GM18507 (cell line): ENCODE measurements at regions not wholly inside any gene's neighbourhood (a gene's known extent, or its start where the extent isn't known, plus 50 kb on each side); places are given as distances from the start of the nearest gene placed in this dataset.

Experiments
- DNase-seq: peaks from one replicate; pipeline ENCODE4 v3.0.0; 2011; ENCODE audit warnings: low read depth; ENCODE audit not compliant: insufficient read length; ENCODE audit errors: extremely low spot score
- FAIRE-seq: peaks from 2 replicates; lab custom pipeline; 2011; peaks lifted over from hg19 to GRCh38; lab: Jason Lieb, UNC

GRCh38 chr1:60244906-60245305, 171.3 kb upstream of the C1orf87 start:
- no peak for FAIRE-seq

GRCh38 chr1:60235275-60235674, 161.7 kb upstream of the C1orf87 start:
- no peak for DNase-seq
- no peak for FAIRE-seq

More at GRCh38 chr1:60244906-60245305, 171.3 kb upstream of the C1orf87 start:
- no peak for DNase-seq

- FAIRE-seq (no peak), DNase-seq (no peak)
These were observed 161.2 kb upstream of the C1orf87 start for GRCh38 chr1:60234776-60235175.

- DNase-seq (no peak), FAIRE-seq (no peak)
These were observed 156.3 kb upstream of the C1orf87 start for GRCh38 chr1:60229821-60230220.

GRCh38 chr1:60228041-60228491, 154.5 kb upstream of the C1orf87 start:
- no peak for DNase-seq
- no peak for FAIRE-seq

- FAIRE-seq (no peak), DNase-seq (no peak)
These were observed 154.0 kb upstream of the C1orf87 start for GRCh38 chr1:60227601-60228000.

GRCh38 chr1:60225486-60225885, 151.9 kb upstream of the C1orf87 start:
- DNase-seq (no peak), FAIRE-seq (no peak)

- no peak for DNase-seq
- FAIRE-seq = no peak
These were observed 151.0 kb upstream of the C1orf87 start for GRCh38 chr1:60224523-60224922.

- FAIRE-seq (no peak), DNase-seq (no peak)
These were observed 149.6 kb upstream of the C1orf87 start for GRCh38 chr1:60223158-60223557.

GRCh38 chr1:60222360-60223115, 149.0 kb upstream of the C1orf87 start:
- DNase-seq = no peak
- FAIRE-seq = no peak

GRCh38 chr1:60213253-60213652, 139.7 kb upstream of the C1orf87 start:
- DNase-seq (no peak), FAIRE-seq (no peak)

- FAIRE-seq = no peak
- no peak for DNase-seq
These were observed 122.5 kb upstream of the C1orf87 start for GRCh38 chr1:60196026-60196425.

GRCh38 chr1:60185684-60186083, 112.1 kb upstream of the C1orf87 start:
- no peak for FAIRE-seq
- no peak for DNase-seq

GRCh38 chr1:60184521-60184920, 111.0 kb upstream of the C1orf87 start:
- no peak for DNase-seq
- FAIRE-seq = no peak

GRCh38 chr1:60173729-60174505, 100.3 kb upstream of the C1orf87 start:
- FAIRE-seq = no peak
- no peak for DNase-seq

GRCh38 chr1:60173006-60173405, 99.4 kb upstream of the C1orf87 start:
- no peak for FAIRE-seq
- no peak for DNase-seq

GRCh38 chr1:60171801-60172200, 98.2 kb upstream of the C1orf87 start:
- FAIRE-seq = no peak
- DNase-seq = no peak

GRCh38 chr1:60170709-60171108, 97.1 kb upstream of the C1orf87 start:
- DNase-seq (no peak), FAIRE-seq (no peak)

- DNase-seq (no peak), FAIRE-seq (no peak)
These were observed 95.6 kb upstream of the C1orf87 start for GRCh38 chr1:60169206-60169605.

GRCh38 chr1:60162936-60163335, 89.4 kb upstream of the C1orf87 start:
- FAIRE-seq = no peak

GRCh38 chr1:60160141-60160540, 86.6 kb upstream of the C1orf87 start:
- DNase-seq (no peak), FAIRE-seq (no peak)

More at GRCh38 chr1:60162936-60163335, 89.4 kb upstream of the C1orf87 start:
- no peak for DNase-seq
